ENCODE measurements at regions not wholly inside any gene's neighbourhood (a gene's known extent, or its start where the extent isn't known, plus 50 kb on each side); places are given as distances from the start of the nearest gene placed in this dataset.
"Not testable (repeated sequence)": the region's sequence is repeated elsewhere in the genome, so short reads cannot be mapped to it uniquely, and the experiment has no call there.

- no peak for DNase-seq (ENCODE audit: low spot score)
- intact Hi-C loops (cut with DNase I): no loop called here
Observed at GRCh38 chr2:189231719-189232323, 52.3 kb upstream of the COL5A2 start.

DNA sequence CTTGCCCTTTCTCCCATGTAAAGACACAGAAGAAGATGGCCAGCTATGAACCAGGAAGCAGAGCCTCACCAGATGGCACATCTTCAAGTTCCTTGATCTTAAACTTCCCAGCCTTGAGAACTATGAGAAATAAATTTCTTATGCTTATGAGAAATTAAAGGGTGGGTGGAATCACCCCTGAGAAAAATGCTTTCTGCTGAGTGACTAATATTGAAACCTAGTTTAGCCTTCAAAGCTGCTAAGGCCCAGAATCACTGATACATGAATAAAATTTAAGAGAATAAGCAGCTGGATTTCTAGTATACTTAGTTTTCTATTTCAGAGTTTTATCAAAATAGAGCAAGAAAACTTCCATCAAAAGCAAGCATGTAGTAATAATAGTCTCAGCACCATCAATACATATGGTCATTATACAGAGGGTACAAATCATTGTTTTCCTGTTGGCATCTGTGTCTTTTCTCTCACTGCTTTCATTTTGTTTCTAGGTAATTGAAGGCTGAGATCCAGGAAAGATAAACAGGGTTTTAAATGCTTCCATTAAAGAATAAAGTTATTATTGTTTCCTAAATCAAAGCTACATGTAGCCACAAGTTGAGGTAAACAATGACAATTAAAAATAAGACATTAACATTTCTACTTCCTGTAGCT, 53.3 kb upstream of the COL5A2 start:
- intact Hi-C loops (cut with DNase I): no loop called here
- no peak for DNase-seq (ENCODE audit: low spot score)

GRCh38 chr2:189233527-189233926, 54.0 kb upstream of the COL5A2 start:
- no peak for DNase-seq (ENCODE audit: low spot score)
- intact Hi-C loops (cut with DNase I): no loop called here

GRCh38 chr2:189234991-189235390, 55.4 kb upstream of the COL5A2 start:
- DNase-seq (ENCODE audit: low spot score): no peak
- intact Hi-C loops (cut with DNase I): no loop called here

DNA sequence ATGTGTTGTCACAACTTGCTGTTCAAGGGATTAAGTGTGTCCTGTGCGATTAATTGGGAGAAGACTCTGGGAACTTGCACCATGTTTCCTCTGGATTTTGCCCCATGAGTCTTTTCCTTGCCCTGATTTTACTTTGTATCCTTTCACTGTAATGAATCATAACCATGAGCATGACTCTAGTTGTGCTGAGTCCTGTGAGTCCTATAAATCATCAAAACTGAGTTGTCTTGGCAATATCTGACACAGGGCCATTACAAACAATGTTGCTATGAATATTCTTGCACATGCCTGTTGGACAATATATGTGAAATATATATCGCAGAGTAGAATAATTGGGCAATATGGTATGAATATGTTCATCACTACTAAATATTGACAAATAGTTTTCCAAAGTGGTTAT, 56.5 kb upstream of the COL5A2 start:
- intact Hi-C loops (cut with DNase I): no loop called here

DNA sequence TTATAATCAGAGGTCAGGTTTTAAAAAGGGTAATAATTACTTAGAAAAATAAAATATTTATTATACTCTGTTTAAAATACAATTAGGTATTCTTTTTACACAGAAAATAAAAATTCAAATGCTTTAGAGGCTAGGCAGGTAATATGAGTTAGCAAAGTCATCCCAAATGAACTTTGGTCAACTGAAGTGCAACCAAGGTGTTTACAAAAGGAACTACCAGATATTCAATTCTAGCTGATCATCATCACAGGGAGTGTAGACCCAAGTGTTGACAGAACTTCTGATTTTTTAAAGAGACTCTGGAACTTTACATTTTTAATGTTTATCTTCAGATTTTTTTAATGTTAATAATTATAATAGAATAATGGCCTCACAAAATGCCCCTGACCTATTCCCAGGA, 59.3 kb upstream of the COL5A2 start:
- intact Hi-C loops (cut with DNase I): no loop called here
- no peak for DNase-seq (ENCODE audit: low spot score)

More for the DNA sequence above, 56.5 kb upstream of the COL5A2 start:
- DNase-seq (ENCODE audit: low spot score): no peak

DNA sequence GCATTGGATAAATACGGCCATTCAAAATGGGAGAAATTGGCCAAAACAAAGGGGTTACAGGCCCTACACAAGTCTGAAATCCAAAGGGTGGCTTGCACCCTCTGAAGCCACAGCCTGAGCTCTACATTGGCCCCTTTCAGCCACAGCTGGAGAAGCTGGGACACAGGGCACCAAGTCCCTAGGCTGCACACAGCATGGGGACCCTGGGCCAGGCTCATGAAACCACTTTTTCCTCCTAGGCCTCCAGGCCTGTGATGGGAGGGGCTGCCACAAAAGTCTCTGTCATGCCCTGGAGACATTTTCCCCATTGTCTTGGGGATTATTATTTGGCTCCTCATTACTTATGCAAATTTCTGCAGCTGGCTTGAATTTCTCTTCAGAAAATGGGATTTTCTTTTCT, 64.3 kb upstream of the COL5A2 start:
- DNase-seq (ENCODE audit: low spot score): peak; percentile 62
- intact Hi-C loops (cut with DNase I): not testable (repeated sequence)

DNA sequence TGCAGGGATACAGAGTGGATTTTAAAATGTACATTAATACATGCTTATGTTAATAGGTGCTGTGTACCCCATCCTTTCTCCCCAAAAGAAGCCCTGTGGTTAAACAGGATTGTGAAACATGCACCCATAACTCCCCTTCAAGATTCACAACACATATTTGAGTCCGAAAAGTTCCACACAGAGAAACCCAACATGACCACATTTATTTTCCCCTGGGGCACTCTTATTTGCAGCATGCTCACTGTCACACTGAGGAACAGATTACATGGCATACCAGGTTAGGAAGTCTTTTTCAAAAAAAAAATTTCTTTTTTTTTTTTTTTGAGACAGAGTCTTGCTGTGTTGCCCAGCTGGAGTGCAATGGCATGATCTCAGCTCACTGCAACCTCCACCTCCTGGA, 67.7 kb upstream of the COL5A2 start:
- intact Hi-C loops (cut with DNase I): no loop called here
- no peak for DNase-seq (ENCODE audit: low spot score)

- no peak for DNase-seq (ENCODE audit: low spot score)
- intact Hi-C loops (cut with DNase I): no loop called here
Observed at GRCh38 chr2:189248141-189248540, 68.6 kb upstream of the COL5A2 start.

- intact Hi-C loops (cut with DNase I): no loop called here
- no peak for DNase-seq (ENCODE audit: low spot score)
Observed at GRCh38 chr2:189249171-189249570, 69.6 kb upstream of the COL5A2 start.

GRCh38 chr2:189249901-189250300, 70.3 kb upstream of the COL5A2 start:
- DNase-seq (ENCODE audit: low spot score): no peak
- intact Hi-C loops (cut with DNase I): no loop called here

GRCh38 chr2:189252991-189253675, 73.6 kb upstream of the COL5A2 start:
- intact Hi-C loops (cut with DNase I): no loop called here
- DNase-seq (ENCODE audit: low spot score): no peak

- no peak for DNase-seq (ENCODE audit: low spot score)
- intact Hi-C loops (cut with DNase I): no loop called here
Observed at GRCh38 chr2:189253836-189254235, 74.3 kb upstream of the COL5A2 start.

DNA sequence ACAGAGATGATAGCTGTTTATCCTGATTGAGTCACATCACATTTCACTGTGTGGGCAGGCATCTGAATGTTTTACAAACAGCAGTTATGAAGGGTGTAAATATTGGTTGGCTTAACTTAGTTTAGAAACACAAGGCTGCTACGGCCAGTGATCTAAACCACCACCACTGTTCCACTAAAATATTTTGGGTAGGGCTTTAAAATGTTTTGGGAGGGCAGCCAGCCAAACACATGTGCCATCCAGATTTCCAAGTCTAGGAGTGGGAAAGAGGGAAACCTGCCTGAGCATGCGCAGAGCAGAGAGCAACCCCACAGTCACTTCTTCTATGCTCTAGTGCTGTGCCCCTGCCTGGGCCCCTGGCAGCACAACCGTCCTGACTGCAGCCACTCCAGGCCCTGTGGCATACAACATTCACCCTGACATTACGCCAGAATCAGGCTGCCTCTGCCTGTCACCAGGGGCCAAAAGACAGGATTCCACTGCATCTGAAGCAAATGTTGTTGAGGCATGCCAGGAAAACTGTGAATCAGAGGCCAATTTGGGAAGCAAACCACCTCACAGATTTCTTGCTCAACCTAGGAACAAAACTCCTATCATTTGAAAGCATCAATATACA, 74.8 kb upstream of the COL5A2 start:
- intact Hi-C loops (cut with DNase I): no loop called here
- DNase-seq (ENCODE audit: low spot score): peak; percentile 84

DNA sequence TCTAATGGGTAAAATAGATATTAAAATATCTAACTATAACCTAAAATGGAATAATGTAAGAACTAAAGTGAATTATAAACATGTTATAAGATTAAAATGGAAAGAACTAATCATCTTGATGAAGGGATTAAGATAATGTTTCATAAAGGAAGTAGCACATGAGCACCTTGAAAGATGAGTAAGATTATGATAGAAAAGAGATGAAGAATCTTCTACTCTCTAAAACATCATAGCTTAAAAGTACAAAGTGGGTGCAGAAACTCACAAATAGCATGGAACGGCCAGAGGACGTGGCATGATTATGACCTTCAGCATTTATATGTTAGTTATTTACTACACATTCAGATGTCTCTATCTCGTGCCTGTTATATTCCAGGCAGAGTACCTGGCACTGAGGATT, 76.2 kb upstream of the COL5A2 start:
- intact Hi-C loops (cut with DNase I): no loop called here
- no peak for DNase-seq (ENCODE audit: low spot score)

GRCh38 chr2:189258616-189259365, 79.2 kb upstream of the COL5A2 start:
- no peak for DNase-seq (ENCODE audit: low spot score)
- intact Hi-C loops (cut with DNase I): no loop called here

- no peak for DNase-seq (ENCODE audit: low spot score)
- intact Hi-C loops (cut with DNase I): no loop called here
Observed at GRCh38 chr2:189260361-189260814, 80.8 kb upstream of the COL5A2 start.

GRCh38 chr2:189261431-189261841, 81.9 kb upstream of the COL5A2 start:
- DNase-seq (ENCODE audit: low spot score): no peak
- intact Hi-C loops (cut with DNase I): no loop called here

DNA sequence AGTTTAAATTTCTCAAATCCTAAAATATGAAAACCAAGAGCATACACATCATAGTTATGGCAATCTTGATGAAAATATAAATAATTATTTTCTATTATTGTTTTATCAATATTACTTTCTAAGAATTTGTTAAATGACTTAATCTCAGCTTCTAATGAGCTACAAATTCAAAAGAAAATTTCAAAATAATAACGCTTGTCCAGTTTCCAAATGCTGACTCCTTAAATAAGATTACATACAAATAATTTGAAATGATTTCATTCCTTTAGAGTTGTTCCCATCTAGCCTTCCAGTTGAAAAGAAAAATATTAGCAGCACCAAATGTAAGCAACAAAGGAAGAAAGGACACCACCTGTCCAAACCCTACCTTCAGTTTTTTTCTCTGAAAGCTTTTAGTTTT, 82.4 kb upstream of the COL5A2 start:
- intact Hi-C loops (cut with DNase I): no loop called here
- DNase-seq (ENCODE audit: low spot score): no peak
